Suprapubic skin (tissue), 4 donors: ENCODE measurements at regions not wholly inside any gene's neighbourhood (a gene's known extent, or its start where the extent isn't known, plus 50 kb on each side); places are given as distances from the start of the nearest gene placed in this dataset.

ENCODE experiments used
- DNase-seq, 2 donors: peaks; one replicate each; pipeline ENCODE4 v3.0.0-alpha.2; 2019; ENCODE audit warnings: low spot score in 2 of 2
- H3K27ac ChIP-seq: fragments of 200-600 bp; sonication (generic); one replicate; pipeline ENCODE4 v1.5.1; 2019
- H3K27me3 ChIP-seq: fragments of 200-600 bp; sonication (generic); one replicate; pipeline ENCODE4 v1.5.1; 2019
- H3K36me3 ChIP-seq: fragments of 200-600 bp; sonication (generic); one replicate; pipeline ENCODE4 v1.5.1; 2019
- H3K4me1 ChIP-seq: fragments of 200-600 bp; sonication (generic); one replicate; pipeline ENCODE4 v1.5.1; 2019
- H3K4me3 ChIP-seq: fragments of 200-600 bp; sonication (generic); one replicate; pipeline ENCODE4 v1.5.1; 2019; ENCODE audit warnings: mild to moderate bottlenecking
- H3K9me3 ChIP-seq: fragments of 200-600 bp; sonication (generic); one replicate; pipeline ENCODE4 v1.5.1; 2019
- EP300 ChIP-seq: sonication (generic); formaldehyde crosslinking; IDR thresholded peaks from one replicate; pipeline ENCODE4 v1.6.1; 2017; ENCODE audit warnings: antibody characterized with exemption
- POLR2A ChIP-seq, 2 donors: fragments of 450-650 bp; IDR thresholded peaks; one replicate each; pipeline ENCODE4 v1.6.1; 2017; ENCODE audit warnings: antibody characterized with exemption in 2 of 2, mild to moderate bottlenecking in 2 of 2, moderate library complexity in 2 of 2
- POLR2AphosphoS5 ChIP-seq, 3 donors: sonication (generic); formaldehyde crosslinking; IDR thresholded peaks; one replicate each; pipeline ENCODE4 v1.6.1; 2017; ENCODE audit warnings: antibody characterized with exemption in 3 of 3
- WGBS: methylation state at CpG from one replicate; pipeline ENCODE4 v1.1.5; 2018; 5-methylcytosine and 5-hydroxymethylcytosine counted together
- TF ChIP-seq, protein P1 (sequence below), 2 donors: fragments of 200-600 bp in 1 of 2; fragments of 450-650 bp in 1 of 2; sonication (generic) in 1 of 2; IDR thresholded peaks; one replicate each; pipeline ENCODE4 v1.5.1; 2016 to 2019; ENCODE audit warnings: antibody characterized with exemption in 2 of 2, mild to moderate bottlenecking in 1 of 2, moderate library complexity in 1 of 2

DNA sequence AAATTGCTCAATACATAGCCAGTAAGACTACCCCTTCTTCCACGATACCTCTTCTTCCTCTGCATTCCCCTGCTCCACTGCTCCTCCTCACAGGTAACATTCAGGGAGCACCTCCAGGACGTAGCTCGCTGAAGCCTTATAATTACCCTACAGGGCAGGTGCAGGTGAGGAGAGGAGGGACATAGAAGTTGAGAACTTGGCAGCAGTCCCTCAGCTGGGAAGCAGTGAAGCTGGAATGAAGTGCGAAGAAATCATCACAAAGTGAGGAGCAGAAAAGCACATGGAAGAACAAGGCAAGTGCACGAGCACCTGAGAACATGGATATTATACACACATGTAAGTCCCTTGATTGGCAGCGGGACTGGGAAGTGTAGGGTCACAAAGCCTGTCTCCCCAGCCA lies 118.2 kb downstream of the HSD17B3 start:
- TF ChIP-seq, protein P1, sequence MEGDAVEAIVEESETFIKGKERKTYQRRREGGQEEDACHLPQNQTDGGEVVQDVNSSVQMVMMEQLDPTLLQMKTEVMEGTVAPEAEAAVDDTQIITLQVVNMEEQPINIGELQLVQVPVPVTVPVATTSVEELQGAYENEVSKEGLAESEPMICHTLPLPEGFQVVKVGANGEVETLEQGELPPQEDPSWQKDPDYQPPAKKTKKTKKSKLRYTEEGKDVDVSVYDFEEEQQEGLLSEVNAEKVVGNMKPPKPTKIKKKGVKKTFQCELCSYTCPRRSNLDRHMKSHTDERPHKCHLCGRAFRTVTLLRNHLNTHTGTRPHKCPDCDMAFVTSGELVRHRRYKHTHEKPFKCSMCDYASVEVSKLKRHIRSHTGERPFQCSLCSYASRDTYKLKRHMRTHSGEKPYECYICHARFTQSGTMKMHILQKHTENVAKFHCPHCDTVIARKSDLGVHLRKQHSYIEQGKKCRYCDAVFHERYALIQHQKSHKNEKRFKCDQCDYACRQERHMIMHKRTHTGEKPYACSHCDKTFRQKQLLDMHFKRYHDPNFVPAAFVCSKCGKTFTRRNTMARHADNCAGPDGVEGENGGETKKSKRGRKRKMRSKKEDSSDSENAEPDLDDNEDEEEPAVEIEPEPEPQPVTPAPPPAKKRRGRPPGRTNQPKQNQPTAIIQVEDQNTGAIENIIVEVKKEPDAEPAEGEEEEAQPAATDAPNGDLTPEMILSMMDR (IDR thresholded peaks at IDR 0.05), result no peak
- TF ChIP-seq EP300 (no peak), POLR2AphosphoS5 (IDR thresholded peaks at IDR 0.05) (no peak)
- WGBS, result 83% methylated on average over 6 of the region's 6 CpGs

DNA sequence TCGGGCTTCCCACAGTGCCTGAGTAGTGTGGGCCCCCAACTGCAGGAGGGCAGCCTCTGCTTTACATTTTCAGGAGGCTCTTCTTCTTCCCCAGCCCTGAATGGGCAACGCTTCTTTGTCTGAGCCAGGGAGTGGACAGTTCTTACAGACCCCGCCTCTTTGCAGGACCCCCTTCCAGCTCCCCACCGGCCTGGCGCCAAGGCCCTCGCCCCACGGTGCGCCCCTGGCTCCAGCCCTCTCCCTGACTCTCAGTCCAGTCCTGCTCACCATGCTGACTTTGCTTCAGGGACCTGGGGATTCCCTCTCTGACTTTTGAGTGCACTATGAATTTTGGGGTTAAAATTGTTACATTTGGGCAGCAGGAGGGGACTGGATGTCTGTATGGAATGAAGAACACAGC lies 123.8 kb downstream of the HSD17B3 start:
- Histone ChIP-seq H3K4me1 (peaks cover 7% of the 10 kb centered on the region), H3K36me3 (no peaks in the 10 kb centered on the region), H3K4me3 (no peak overlapping the region), H3K9me3 (no peaks in the 10 kb centered on the region), H3K27ac (no peak overlapping the region), H3K27me3 (peaks cover 12% of the 10 kb centered on the region)
- DNase-seq, result no peak
- WGBS, result 88% methylated on average over 8 of the region's 8 CpGs
- TF ChIP-seq, protein P1 (IDR thresholded peaks at IDR 0.05), result no peak
- TF ChIP-seq EP300 (no peak), POLR2AphosphoS5 (IDR thresholded peaks at IDR 0.05) (no peak), POLR2A (IDR thresholded peaks at IDR 0.05) (no peak)

More for the DNA sequence above, 118.2 kb downstream of the HSD17B3 start:
- no peak overlapping the region for H3K4me3 ChIP-seq
- peaks cover 17% of the 10 kb centered on the region for H3K27me3 ChIP-seq
- no peak overlapping the region for H3K27ac ChIP-seq
- peak in 1 of 2 donors; percentile 26 for DNase-seq
- H3K4me1 ChIP-seq, result peaks cover 20% of the 10 kb centered on the region
- no peaks in the 10 kb centered on the region for H3K9me3 ChIP-seq
- no peaks in the 10 kb centered on the region for H3K36me3 ChIP-seq

DNA sequence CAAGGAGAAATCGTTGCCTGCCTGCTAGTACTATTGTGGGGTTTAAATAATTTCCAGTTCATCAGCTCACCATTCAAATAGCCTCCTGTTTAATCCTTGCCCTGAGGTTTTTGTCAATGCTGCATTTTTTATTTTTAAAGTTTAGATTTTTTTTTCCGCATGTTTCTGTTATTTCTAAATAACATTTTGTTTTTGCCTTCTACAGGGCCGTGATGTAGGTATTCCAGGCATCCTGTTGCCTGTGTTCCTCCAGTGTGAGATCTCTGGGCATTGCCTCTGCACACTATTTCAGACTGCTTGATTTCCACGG lies 124.3 kb downstream of the HSD17B3 start:
- peaks cover 8% of the 10 kb centered on the region for H3K4me1 ChIP-seq
- H3K27me3 ChIP-seq, result peaks cover 12% of the 10 kb centered on the region
- TF ChIP-seq POLR2AphosphoS5 (IDR thresholded peaks at IDR 0.05) (no peak), POLR2A (IDR thresholded peaks at IDR 0.05) (no peak)
- TF ChIP-seq, protein P1 (IDR thresholded peaks at IDR 0.05), result no peak
- H3K9me3 ChIP-seq, result no peaks in the 10 kb centered on the region
- H3K4me3 ChIP-seq, result no peak overlapping the region
- H3K36me3 ChIP-seq, result no peaks in the 10 kb centered on the region
- 70% methylated on average over 4 of the region's 4 CpGs for WGBS
- no peak overlapping the region for H3K27ac ChIP-seq
- no peak for DNase-seq

DNA sequence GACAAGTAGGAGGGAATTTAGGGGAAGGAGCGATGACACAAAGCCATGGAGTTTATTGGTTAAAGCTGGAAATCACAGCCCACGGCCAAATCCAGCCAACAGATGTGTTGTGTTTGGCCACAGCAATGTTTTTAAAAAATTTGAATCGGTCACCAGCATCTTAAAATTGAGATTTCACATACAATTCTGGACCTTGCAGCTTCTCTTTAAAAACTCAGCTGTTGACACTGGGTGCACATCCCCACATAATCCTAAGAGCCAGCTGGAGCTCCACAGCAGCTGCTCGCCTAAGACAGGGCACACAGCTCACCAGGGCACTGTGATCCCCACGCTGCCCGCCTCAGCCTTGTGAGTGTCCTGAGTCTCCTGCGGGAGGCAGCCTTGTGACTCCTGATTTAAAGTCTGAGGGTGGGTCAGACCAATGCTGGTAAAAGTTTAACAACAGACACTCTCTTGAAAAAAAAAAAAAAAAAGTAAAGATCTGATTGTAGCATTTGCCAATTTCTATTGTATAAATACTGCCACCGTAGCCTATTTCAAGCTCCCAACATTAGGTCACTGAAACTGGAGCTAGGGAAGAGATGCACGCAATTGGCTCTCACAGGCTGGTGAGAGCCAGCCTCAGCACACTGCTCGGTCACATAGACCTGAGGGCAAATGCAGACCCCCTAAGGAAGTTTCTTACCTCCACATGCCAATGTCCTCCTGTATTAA lies 124.8 kb downstream of the HSD17B3 start:
- no peak for TF ChIP-seq POLR2AphosphoS5 (IDR thresholded peaks at IDR 0.05)
- no peak for TF ChIP-seq POLR2A (IDR thresholded peaks at IDR 0.05)
- TF ChIP-seq, protein P1 (IDR thresholded peaks at IDR 0.05), result no peak
- TF ChIP-seq EP300, result no peak
- Histone ChIP-seq H3K27ac (no peak overlapping the region), H3K9me3 (no peaks in the 10 kb centered on the region), H3K36me3 (no peaks in the 10 kb centered on the region), H3K27me3 (peaks cover 15% of the 10 kb centered on the region), H3K4me1 (peaks cover 13% of the 10 kb centered on the region), H3K4me3 (no peak overlapping the region)
- DNase-seq, result no peak
- 59% methylated on average over 10 of the region's 10 CpGs for WGBS

DNA sequence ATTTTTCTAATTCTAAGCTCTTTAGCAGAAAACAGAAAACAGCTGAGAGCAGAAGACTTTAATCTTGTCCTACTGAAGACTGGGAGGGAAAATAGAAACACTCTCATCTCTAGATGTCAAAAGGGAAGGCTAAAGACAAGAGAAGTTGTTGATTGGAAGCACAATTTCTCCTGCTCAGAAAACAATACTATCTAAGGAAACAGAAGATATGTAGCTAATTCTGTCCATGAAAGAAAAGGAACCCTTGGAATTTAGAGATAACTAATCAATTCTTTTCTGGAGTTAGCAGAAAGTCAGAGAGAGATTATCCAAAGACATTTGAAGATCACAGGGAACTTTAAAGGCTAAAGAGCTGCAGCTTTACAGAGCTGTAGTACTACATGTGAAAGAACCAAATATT lies 126.2 kb downstream of the HSD17B3 start:
- Histone ChIP-seq H3K9me3 (no peaks in the 10 kb centered on the region), H3K36me3 (no peaks in the 10 kb centered on the region), H3K27ac (no peak overlapping the region), H3K27me3 (peaks cover 8% of the 10 kb centered on the region), H3K4me1 (peaks cover 19% of the 10 kb centered on the region), H3K4me3 (no peak overlapping the region)
- no peak for DNase-seq
- TF ChIP-seq POLR2AphosphoS5 (IDR thresholded peaks at IDR 0.05), result no peak
- TF ChIP-seq, protein P1 (IDR thresholded peaks at IDR 0.05), result no peak
- TF ChIP-seq EP300, result no peak
- no peak for TF ChIP-seq POLR2A (IDR thresholded peaks at IDR 0.05)
